GM12872 (cell line): ENCODE measurements at regions not wholly inside any gene's neighbourhood (a gene's known extent, or its start where the extent isn't known, plus 50 kb on each side); places are given as distances from the start of the nearest gene placed in this dataset.

Experiments
- TF ChIP-seq, protein P1 (sequence below): IDR thresholded peaks from 3 replicates; pipeline ENCODE4 v1.5.1; 2011; ENCODE audit warnings: low read depth, mild to moderate bottlenecking, low read length, moderate library complexity; ENCODE audit not compliant: insufficient read depth

DNA sequence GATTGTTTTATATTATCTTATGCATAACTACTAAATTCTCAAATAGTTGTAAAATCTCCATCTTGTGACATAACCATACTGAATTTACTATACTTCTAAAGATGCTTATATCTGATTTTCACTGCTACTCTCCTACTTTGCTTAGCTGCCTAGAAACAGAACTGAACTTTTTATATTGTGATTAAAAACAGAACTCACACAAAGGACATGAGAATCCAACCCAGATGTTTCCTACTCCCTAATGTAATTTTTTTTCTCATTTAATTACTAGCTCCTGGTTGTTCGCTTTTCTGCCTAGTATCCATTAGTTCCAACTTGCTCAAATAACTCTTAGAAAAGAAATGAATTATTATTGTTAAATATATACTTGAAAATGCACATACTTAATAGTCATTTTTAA is 283.5 kb upstream of the ACTRT1 start:
- TF ChIP-seq, protein P1, sequence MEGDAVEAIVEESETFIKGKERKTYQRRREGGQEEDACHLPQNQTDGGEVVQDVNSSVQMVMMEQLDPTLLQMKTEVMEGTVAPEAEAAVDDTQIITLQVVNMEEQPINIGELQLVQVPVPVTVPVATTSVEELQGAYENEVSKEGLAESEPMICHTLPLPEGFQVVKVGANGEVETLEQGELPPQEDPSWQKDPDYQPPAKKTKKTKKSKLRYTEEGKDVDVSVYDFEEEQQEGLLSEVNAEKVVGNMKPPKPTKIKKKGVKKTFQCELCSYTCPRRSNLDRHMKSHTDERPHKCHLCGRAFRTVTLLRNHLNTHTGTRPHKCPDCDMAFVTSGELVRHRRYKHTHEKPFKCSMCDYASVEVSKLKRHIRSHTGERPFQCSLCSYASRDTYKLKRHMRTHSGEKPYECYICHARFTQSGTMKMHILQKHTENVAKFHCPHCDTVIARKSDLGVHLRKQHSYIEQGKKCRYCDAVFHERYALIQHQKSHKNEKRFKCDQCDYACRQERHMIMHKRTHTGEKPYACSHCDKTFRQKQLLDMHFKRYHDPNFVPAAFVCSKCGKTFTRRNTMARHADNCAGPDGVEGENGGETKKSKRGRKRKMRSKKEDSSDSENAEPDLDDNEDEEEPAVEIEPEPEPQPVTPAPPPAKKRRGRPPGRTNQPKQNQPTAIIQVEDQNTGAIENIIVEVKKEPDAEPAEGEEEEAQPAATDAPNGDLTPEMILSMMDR: no peak

DNA sequence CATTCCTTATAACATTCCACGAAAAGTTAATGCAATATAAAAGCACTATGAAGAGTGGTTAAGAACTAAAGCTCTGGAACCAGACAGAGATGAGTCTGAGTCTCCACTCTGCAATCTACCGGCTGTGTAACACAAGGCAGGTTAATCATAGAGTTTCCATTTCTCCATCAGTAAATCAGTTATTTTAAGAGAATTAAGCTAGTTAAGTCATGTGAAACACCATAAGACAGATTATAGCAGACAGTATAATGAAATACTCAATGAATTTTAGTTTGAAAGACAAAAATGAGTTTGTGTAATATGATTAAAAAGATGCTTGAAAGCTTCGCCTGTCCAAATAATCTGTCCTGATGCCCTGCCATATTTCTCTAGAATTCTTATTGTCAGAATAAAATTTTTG is 282.6 kb upstream of the ACTRT1 start:
- TF ChIP-seq, protein P1: no peak

DNA sequence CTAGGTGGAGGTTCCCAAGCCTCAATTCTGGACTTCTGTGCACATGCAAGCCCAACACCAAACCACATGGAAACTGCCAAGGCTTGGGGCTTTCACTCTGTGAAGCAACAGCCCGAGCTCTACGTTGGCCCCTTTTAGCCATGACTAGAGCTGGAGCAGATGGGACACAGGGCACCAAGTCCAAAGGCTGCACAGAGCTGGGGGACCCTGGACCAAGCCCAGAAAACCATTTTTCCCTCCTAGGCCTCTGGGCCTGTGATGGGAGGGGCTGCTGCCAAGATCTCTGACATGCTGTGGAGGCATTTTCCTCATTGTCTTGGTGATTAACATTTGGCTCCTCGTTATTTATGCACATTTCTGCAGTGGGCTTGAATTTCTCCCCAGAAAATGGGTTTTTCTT is 258.7 kb upstream of the ACTRT1 start:
- TF ChIP-seq, protein P1: no peak

DNA sequence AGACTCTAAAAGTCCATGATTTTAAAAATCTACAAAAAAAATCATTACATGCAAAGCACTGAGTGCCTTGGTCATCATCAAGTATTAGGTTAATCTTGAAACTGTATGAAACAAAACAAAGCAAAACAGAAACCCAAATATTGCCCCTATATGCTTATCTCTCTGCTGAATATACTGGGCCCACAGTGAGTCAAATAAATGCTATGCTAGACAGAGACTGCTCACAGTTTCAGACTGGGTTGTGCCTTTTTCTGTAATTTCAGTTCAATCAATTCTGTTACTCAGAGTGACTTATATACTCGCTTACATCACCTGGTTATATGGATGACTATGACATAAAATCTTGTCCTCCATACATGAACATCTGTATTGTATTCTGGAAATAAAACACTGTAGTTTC is 257.1 kb upstream of the ACTRT1 start:
- TF ChIP-seq, protein P1: no peak

DNA sequence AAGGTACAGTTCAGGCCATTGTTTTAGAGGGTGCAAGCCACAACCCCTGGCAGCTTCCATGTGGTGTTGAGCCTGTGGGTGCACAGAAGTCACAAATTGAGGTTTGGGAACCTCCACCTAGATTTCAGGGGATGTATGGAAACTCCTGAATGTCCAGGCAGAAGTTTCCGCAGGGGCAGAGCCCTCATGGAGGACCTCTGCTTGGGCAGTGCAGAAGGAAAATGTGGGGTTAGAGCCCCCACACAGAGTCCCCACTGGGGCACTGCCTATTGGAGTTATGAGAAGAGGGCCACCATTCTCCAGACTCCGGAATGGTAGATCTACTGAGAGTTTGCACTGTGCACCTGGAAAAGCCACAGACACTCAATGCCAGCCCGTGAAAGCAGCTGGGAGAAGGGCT is 242.0 kb upstream of the ACTRT1 start:
- TF ChIP-seq, protein P1: no peak

DNA sequence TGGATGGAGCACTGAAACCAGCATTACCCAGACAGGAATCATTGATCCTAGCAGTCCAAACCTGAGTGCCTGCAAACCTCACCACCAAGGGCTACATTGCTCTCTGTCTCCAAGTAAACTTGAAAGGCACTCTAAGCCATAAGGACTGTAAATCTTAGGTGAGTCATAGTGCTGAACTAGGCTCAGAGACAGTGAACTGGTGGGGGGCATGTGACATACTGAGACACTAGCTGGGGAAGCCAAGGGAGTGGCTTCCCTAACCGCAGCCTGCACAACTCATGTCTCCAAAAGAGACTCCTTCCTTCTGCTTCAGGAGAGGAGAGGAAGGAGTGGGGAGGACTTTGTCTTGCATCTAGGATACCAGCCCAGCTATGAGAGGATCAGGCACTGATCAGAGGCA is 235.5 kb upstream of the ACTRT1 start:
- TF ChIP-seq, protein P1: no peak

DNA sequence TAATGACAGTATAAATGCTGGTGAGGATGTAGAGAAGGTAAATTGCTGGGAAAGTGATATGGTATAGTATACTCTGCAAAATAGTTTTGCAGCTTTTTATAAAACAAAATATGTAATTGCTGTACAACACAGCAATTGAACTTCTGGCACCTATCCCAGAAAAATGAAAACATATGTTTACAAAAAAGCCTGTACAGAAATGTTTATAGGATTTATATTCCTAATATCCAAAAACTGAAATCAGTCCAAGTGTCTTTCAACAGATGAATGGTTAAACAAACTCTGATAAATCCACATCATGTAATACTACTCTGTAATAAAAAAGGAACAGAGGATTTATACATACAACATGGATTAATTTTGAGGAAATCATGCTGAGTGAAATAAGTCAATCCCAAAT is 198.4 kb upstream of the ACTRT1 start:
- TF ChIP-seq, protein P1: no peak

DNA sequence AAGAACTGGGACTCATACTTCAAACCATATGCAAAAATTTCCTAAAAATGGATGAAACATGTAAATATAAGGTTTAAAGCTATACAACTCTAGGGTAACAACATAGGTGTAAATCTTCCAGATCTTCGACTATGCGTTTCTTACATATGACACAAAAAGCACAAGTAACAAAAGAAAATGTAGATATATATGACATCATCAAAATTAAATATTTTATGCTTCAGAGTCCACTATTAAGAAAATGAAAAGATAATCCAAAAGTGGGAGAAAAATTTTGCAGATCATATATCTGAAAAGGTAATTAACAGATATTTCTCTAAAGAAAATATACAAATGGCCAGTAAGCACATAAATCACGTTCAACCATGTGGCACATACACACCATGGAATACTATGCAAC is 164.2 kb upstream of the ACTRT1 start:
- TF ChIP-seq, protein P1: no peak
